CD4-positive, alpha-beta T cell treated with Interleukin-10 for 1 hour (primary cell): ENCODE measurements at regions not wholly inside any gene's neighbourhood (a gene's known extent, or its start where the extent isn't known, plus 50 kb on each side); places are given as distances from the start of the nearest gene placed in this dataset.

Experiments used
- DNase-seq: peaks from one replicate; pipeline ENCODE4 v3.0.0-alpha.2; 2020

DNA sequence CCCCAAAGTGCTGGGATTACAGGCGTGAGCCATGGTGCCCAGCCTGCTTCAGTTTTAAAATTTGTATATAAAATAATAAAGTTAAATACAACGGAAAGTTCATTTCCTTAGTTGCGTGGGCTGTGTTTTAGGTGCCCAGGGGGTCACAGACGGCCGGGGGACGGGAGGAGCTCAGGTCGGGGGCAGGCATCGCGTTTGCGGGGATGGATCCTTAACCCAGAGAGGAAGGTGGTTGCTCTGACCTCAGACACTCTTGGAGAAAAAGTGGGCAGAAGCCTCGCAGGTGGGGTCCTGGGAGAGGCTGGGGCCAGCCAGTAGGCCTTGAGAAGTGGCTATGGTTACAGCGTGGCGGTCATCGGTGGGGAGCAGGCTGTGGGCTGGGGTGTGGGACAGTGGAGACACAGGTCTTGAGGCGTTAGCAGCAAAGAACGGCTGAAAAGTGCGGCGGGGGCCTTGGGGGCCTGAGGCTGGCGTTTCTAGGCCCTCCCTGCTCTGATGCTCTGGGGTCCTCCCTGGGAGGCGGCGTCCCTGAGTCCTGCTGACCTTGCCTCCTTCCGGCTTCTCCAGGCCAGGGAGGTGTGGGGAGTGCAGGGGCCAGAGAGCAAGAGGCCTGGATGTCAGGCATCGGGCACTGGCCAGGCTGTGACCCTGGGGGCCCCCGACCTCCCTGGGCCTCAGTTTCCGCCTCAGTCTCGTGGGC is 54.4 kb downstream of the UNCX start:
- DNase-seq = no peak

DNA sequence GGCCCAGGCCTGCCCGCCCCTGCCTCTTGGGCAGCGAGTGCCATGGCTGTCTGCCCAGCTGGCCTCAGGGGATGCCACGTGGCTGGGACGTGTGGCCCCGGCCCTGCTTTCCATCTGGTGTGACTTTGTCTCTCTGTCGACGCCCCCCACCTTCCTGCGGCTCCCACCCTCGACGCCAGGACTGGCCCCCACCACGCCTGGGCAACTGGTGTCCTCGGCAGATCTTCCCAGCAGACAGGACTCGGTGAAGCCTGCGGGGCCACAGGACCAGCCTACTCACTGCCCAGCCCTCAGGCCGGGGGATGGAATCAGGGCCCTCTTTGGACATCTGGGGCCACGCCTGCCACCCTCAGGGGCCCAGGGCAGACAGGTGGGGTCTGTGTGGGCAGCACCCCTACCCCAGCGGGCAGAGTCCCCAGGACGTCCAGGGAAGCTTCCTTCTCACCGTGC is 55.1 kb downstream of the UNCX start:
- DNase-seq = no peak

- no peak for DNase-seq
These were observed 55.8 kb downstream of the UNCX start for GRCh38 chr7:1288390-1288995.

DNA sequence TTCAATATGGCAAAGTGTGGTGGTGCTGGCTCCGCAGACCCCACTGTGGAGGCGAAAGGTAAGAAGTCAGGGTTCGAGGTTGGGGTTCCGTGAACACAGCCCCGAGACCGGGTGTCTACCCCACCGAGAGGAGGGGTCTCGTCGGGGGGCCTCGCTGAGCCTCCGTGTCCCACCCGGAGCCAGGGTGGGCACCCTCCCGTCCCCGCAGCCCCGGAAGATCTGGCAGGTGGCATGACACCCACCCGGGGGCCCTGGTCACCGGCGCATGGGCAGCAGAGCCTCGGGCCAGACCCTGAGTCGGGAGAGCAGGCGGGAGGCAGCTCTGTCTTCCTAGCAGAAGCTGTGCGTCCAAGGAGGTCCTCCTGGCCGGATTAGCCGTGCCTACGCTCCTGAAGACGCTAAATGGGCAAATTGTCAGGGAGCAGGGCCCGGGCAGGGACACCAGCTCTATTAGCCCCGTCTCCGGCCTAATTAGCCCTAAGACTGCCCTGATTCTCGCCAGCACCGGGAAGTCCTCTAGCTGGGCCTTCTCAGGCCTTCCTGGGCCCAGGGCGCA is 56.4 kb downstream of the UNCX start:
- no peak for DNase-seq

- DNase-seq = no peak
These were observed 57.0 kb downstream of the UNCX start for GRCh38 chr7:1289666-1290025.

GRCh38 chr7:1290026-1290678 is 57.5 kb downstream of the UNCX start:
- DNase-seq = peak; percentile 49

- DNase-seq = no peak
These were observed 58.1 kb downstream of the UNCX start for GRCh38 chr7:1290679-1291356.

GRCh38 chr7:1291357-1291689 is 58.7 kb downstream of the UNCX start:
- no peak for DNase-seq

DNA sequence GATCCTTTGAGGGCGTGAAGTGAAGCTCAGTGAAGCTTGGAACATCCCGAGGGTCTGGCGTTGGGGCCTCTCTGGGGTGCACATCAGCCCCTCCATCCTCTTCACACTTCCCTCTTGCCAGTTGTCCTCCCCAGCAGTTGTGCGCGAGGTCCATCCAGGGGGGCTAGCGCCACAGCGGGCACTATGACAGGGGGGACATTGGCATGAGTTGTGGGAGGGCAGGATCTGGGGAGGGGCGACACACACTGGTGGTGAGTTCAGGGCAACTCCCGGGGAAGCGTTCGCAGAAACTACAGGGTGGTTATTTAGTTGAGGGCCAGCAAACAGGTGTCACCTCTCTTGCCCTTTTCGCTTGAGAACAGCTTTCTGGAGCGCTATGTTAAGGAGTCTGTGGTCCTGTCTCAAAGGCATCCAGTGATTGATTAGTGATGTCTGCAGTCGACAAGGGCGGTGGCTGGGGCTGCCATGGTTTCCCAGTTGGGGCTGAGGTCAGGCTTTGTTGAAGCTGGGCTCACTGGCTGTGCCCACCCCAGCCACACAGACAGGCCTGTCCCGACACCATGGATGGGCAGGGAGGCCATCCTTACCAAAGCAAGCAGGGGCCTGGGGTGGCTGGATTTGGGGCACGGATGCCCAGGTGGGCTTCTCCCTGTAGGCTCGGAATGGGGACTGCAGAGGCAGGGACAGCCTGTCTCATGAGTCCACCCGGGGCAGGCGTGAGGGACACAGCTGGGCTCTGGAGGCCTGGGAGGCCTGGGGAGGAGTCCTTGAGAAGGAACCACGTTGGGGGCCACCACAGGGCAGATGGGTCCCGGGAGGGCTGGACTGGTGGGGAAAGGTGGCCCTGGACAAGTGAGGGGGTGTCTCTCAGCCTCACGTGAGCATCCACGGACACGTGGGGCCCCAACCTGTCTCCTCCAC is 59.4 kb downstream of the UNCX start:
- DNase-seq = no peak

GRCh38 chr7:1292972-1293830 is 60.5 kb downstream of the UNCX start:
- DNase-seq = no peak

GRCh38 chr7:1293950-1294411 is 61.3 kb downstream of the UNCX start:
- DNase-seq = no peak

GRCh38 chr7:1295776-1296355 is 63.2 kb downstream of the UNCX start:
- DNase-seq = no peak

GRCh38 chr7:1296356-1296981 is 63.8 kb downstream of the UNCX start:
- no peak for DNase-seq

DNA sequence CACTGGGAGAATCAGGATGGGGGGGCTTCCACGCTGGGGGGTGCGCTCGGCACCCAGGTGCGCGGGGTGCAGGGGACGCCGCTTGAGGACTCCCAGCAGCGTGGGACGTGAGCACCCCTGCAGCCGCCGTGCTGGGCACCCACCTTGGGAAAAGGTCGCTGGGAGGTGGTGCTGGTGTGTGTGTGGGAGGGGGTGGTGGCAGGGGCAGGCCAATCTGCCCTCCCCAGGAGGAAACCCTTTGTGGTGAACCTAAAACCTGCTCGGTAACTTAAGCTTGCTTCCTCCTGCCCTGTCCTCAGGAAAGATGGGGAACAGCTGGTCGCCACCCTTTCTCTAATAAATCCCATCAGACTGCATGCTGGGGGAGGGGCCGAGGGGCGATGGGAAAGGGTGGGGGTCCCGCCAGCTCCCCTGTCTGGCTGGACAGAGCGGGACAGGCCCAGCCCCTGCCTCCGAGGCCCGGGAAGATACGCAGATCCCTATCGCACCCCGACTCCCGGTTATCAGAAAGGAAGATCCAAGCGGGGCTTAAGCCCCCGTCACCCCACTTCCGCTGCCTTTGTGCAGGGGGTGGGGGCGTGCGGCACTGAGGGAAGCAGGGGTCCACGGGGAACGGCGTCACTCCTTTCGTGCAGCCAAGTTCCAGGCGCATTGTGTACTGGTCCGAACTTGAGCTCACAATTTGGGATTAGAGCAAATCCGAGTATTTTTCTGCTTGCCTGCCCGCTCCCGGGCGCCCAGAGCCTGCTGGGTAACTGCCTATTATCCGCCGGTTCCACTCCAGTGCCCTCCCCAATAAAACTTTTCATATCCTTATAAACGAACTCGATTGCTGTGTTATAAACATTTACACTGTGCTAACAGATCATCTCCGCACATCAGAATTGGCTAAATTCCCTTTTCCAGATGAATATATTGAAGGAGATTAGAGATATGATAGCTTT is 64.6 kb downstream of the UNCX start:
- DNase-seq = no peak

GRCh38 chr7:1298051-1298930 is 65.6 kb downstream of the UNCX start:
- DNase-seq = no peak

DNA sequence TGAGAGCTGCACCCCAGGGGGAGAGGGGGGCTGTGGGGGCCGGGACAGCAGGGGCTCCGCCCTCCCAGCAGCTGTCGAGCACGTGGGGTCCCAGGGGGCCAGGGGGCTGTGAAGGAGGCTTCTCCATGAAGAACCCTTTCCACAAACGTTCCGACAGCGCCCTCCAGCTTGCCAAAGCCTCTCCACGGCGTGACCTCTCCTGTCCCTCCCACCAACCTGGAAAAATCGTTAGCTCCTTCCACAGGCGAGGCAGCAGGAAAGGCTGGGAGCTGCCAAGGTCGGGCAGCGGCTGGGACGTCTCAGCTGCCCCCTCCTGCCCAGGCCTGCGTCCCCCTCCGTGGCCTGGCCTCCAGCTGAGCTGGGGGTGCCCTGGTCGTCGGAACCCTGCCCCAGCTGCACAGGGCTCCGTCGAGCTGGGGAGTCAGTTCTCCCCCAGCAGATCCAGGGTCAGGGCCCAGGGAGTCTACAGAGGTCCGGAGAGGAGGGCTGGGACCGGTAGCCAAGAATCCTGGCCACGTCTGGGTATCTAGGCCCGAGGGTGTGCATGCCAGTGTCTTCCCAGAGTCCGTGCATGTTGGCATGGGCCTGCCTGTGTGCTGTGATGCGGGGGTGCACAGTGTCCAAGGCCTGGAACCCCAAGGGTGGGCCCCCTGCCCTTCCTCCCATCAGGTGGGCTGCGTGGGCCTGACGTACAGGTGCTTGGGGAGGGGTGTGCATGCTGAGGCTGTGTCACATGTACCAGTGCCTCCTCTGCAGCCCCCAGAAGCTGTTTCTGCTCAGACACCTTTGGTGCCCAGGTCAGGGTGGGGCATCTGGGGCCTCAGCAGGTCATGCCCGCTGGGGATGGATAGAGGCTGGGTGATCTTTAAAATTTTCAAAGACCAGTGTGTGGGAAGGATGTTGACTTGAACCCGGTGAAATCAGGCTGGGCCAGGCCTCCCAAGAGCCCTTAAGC is 66.5 kb downstream of the UNCX start:
- DNase-seq = no peak

DNA sequence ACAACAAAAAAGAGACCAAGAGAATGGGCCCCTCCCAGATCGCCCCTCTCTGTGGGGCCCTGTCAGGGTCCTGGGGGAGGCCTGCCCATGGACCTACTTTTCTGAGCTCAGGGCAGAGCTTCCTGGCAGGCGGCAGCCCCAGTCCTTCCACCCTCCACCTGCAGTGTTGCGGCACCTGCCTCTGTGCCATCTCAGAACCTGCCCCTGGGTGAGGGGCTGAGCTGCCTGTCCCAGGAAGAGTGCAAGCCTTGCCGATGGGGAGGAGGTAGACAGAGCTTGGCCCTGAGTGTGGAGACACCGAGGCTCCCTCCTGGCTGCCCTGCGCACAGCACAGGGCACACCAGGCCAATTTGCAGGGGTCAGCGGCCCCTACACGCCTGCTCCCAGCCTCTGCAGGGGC is 67.5 kb downstream of the UNCX start:
- DNase-seq = no peak
